Calu3 (cell line): ENCODE measurements at regions not wholly inside any gene's neighbourhood (a gene's known extent, or its start where the extent isn't known, plus 50 kb on each side); places are given as distances from the start of the nearest gene placed in this dataset.

Source experiments
- BruUV-seq: library from RNA; stranded (reverse); fragments of 400-500 nt; replicated peaks from 2 replicates; lab custom pipeline; 2021; lab: Mats Ljungman, UMichigan
- CTCF ChIA-PET: fragments of 300-600 bp; sonication (Branson Sonifier 250); formaldehyde crosslinking; loops from one replicate; lab custom pipeline; 2022; ENCODE audit warnings: antibody characterized with exemption; lab: Charles Lee
- DNase-seq: peaks from one replicate; pipeline ENCODE4 v3.0.0; 2022
- H3K27ac Mint-ChIP-seq: one replicate; pipeline ENCODE4 v1.8.0; 2022; ENCODE audit warnings: mixed read lengths; ENCODE audit not compliant: unreplicated experiment
- H3K27me3 Mint-ChIP-seq: one replicate; pipeline ENCODE4 v1.8.0; 2022; ENCODE audit warnings: mixed read lengths; ENCODE audit not compliant: unreplicated experiment
- H3K36me3 Mint-ChIP-seq: one replicate; pipeline ENCODE4 v1.8.0; 2022; ENCODE audit warnings: mild to moderate bottlenecking, moderate library complexity, mixed read lengths; ENCODE audit not compliant: insufficient read depth, unreplicated experiment
- H3K4me1 Mint-ChIP-seq: one replicate; pipeline ENCODE4 v1.8.0; 2022; ENCODE audit warnings: mild to moderate bottlenecking, low read depth, mixed read lengths; ENCODE audit not compliant: unreplicated experiment
- H3K4me3 Mint-ChIP-seq: one replicate; pipeline ENCODE4 v1.8.0; 2022; ENCODE audit warnings: mild to moderate bottlenecking, low read depth, moderate library complexity, mixed read lengths; ENCODE audit not compliant: unreplicated experiment
- H3K9me3 Mint-ChIP-seq: one replicate; pipeline ENCODE4 v1.8.0; 2022; ENCODE audit warnings: low read depth, mixed read lengths; ENCODE audit not compliant: unreplicated experiment
- CTCF ChIP-seq: fragments of 200-600 bp; IDR thresholded peaks from one replicate; pipeline ENCODE4 v1.8.0; 2022; ENCODE audit warnings: antibody characterized with exemption; ENCODE audit not compliant: unreplicated experiment
- intact Hi-C: fragments of 100-400 bp; cut with micrococcal nuclease; formaldehyde crosslinking; loops from one replicate; pipeline ENCODE4 v1.10.0; 2022; ENCODE audit not compliant: unreplicated experiment

GRCh38 chr7:40978047-40978446 is 724.8 kb downstream of the INHBA start:
- H3K9me3 Mint-ChIP-seq = peaks cover 10% of the 10 kb centered on the region
- H3K27ac Mint-ChIP-seq = peak overlapping the region; percentile 81
- intact Hi-C loops = no loop called here
- no peak for TF ChIP-seq CTCF
- H3K36me3 Mint-ChIP-seq = peaks cover 5% of the 10 kb centered on the region
- CTCF ChIA-PET = interaction anchor here (0.7 to 2.0 kb wide), 6 partner anchors 8 to 734 kb away, joined by 3 to 9 read pairs (median 3); no protein-coding TSS in a partner anchor
- peak; percentile 18 for DNase-seq
- no peaks in the 10 kb centered on the region for H3K27me3 Mint-ChIP-seq
- peaks cover 27% of the 10 kb centered on the region for H3K4me1 Mint-ChIP-seq
- BruUV-seq = no TSS peak
- H3K4me3 Mint-ChIP-seq = no peak overlapping the region

- BruUV-seq = no TSS peak
- H3K4me3 Mint-ChIP-seq = no peak overlapping the region
- H3K4me1 Mint-ChIP-seq = peaks cover 27% of the 10 kb centered on the region
- peaks cover 5% of the 10 kb centered on the region for H3K36me3 Mint-ChIP-seq
- CTCF ChIA-PET = interaction anchor here (0.8 to 2.0 kb wide), 5 partner anchors 9 to 734 kb away, joined by 3 to 9 read pairs (median 3); no protein-coding TSS in a partner anchor
- DNase-seq = peak; percentile 46
- intact Hi-C loops = loop anchor here (1.0 kb wide), 1 partner anchor 29 kb away; no protein-coding TSS in a partner anchor
- peak overlapping the region; percentile 81 for H3K27ac Mint-ChIP-seq
- no peaks in the 10 kb centered on the region for H3K27me3 Mint-ChIP-seq
- peaks cover 10% of the 10 kb centered on the region for H3K9me3 Mint-ChIP-seq
- no peak for TF ChIP-seq CTCF
Observed at GRCh38 chr7:40977533-40977932, 725.4 kb downstream of the INHBA start.

GRCh38 chr7:40972426-40972825 is 730.5 kb downstream of the INHBA start:
- no peak overlapping the region for H3K27ac Mint-ChIP-seq
- BruUV-seq = no TSS peak
- CTCF ChIA-PET = no interaction called here
- no peaks in the 10 kb centered on the region for H3K36me3 Mint-ChIP-seq
- no peak for DNase-seq
- H3K27me3 Mint-ChIP-seq = no peaks in the 10 kb centered on the region
- H3K4me3 Mint-ChIP-seq = no peak overlapping the region
- intact Hi-C loops = no loop called here
- no peaks in the 10 kb centered on the region for H3K9me3 Mint-ChIP-seq
- H3K4me1 Mint-ChIP-seq = peaks cover 8% of the 10 kb centered on the region
- TF ChIP-seq CTCF = no peak

- no peak overlapping the region for H3K4me3 Mint-ChIP-seq
- CTCF ChIA-PET = no interaction called here
- no peak overlapping the region for H3K27ac Mint-ChIP-seq
- peaks cover 10% of the 10 kb centered on the region for H3K4me1 Mint-ChIP-seq
- BruUV-seq = no TSS peak
- TF ChIP-seq CTCF = no peak
- no peaks in the 10 kb centered on the region for H3K36me3 Mint-ChIP-seq
- no peaks in the 10 kb centered on the region for H3K9me3 Mint-ChIP-seq
- no peaks in the 10 kb centered on the region for H3K27me3 Mint-ChIP-seq
- intact Hi-C loops = no loop called here
- DNase-seq = no peak
Observed at GRCh38 chr7:40969641-40970040, 733.2 kb downstream of the INHBA start.
